Activated CD8-positive, alpha-beta memory T cell treated with anti-CD3 and anti-CD28 coated beads for 4 hours (primary cell): ENCODE measurements at regions not wholly inside any gene's neighbourhood (a gene's known extent, or its start where the extent isn't known, plus 50 kb on each side); places are given as distances from the start of the nearest gene placed in this dataset.

ENCODE experiments used
- DNase-seq, 2 donors: peaks; one replicate each; pipeline ENCODE4 v3.0.0-alpha.2; 2020; ENCODE audit warnings: low read depth in 2 of 2

GRCh38 chr5:124315741-124316415, 430.6 kb downstream of the ZNF608 start:
- DNase-seq: no peak

GRCh38 chr5:124310453-124310852, 436.0 kb downstream of the ZNF608 start:
- no peak for DNase-seq

GRCh38 chr5:124309241-124309980, 437.0 kb downstream of the ZNF608 start:
- DNase-seq: no peak

- no peak for DNase-seq
Measured at GRCh38 chr5:124303366-124303765, 443.1 kb downstream of the ZNF608 start.

- no peak for DNase-seq
Measured at GRCh38 chr5:124302533-124302932, 443.9 kb downstream of the ZNF608 start.

GRCh38 chr5:124301850-124302249, 444.6 kb downstream of the ZNF608 start:
- DNase-seq: no peak

- no peak for DNase-seq
Measured at GRCh38 chr5:124300815-124301621, 445.4 kb downstream of the ZNF608 start.

GRCh38 chr5:124297826-124298225, 448.6 kb downstream of the ZNF608 start:
- DNase-seq: no peak

- DNase-seq: no peak
Measured at GRCh38 chr5:124292322-124292855, 454.1 kb downstream of the ZNF608 start.

GRCh38 chr5:124289641-124290311, 456.7 kb downstream of the ZNF608 start:
- no peak for DNase-seq

GRCh38 chr5:124289130-124289529, 457.3 kb downstream of the ZNF608 start:
- DNase-seq: no peak

GRCh38 chr5:124287813-124288212, 458.6 kb downstream of the ZNF608 start:
- no peak for DNase-seq

- DNase-seq: no peak
Measured at GRCh38 chr5:124285733-124286132, 460.7 kb downstream of the ZNF608 start.

GRCh38 chr5:124285071-124285470, 461.4 kb downstream of the ZNF608 start:
- no peak for DNase-seq

- DNase-seq: no peak
Measured at GRCh38 chr5:124283031-124283430, 463.4 kb downstream of the ZNF608 start.

GRCh38 chr5:124280079-124280478, 466.4 kb downstream of the ZNF608 start:
- no peak for DNase-seq

- DNase-seq: no peak
Measured at GRCh38 chr5:124279146-124279876, 467.1 kb downstream of the ZNF608 start.

- DNase-seq: no peak
Measured at GRCh38 chr5:124278636-124279035, 467.8 kb downstream of the ZNF608 start.

- DNase-seq: no peak
Measured at GRCh38 chr5:124277767-124278545, 468.5 kb downstream of the ZNF608 start.

- DNase-seq: no peak
Measured at GRCh38 chr5:124276166-124276565, 470.3 kb downstream of the ZNF608 start.
